Activated T-cell treated with anti-CD3 and anti-CD28 coated beads, Interleukin-2, amount 50 U/mL, for 48 hours (primary cell): ENCODE measurements at regions not wholly inside any gene's neighbourhood (a gene's known extent, or its start where the extent isn't known, plus 50 kb on each side); places are given as distances from the start of the nearest gene placed in this dataset.

Source experiments
- DNase-seq, 2 experiments: peaks; one replicate each; pipeline ENCODE4 v3.0.0-alpha.2; 2020

DNA sequence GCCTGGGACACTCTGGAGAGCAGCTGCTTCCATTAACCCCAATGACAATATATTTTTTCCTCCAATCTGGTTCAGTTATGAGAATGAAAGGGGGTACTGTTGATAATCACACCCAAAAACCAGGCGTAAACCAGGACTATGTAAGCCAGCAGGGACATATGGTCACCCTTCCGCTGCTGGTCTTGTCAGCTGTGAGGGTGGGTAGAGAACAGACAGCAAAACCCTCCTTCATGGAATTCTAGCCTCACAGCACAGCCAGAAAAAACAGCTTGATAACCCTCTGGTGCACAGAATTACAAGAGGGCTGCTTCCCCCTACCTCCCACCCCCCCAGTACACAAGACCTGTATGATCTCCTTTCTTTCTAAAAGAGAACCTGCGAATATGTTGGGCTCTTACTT is 368.8 kb upstream of the ZMIZ1 start:
- no peak for DNase-seq

DNA sequence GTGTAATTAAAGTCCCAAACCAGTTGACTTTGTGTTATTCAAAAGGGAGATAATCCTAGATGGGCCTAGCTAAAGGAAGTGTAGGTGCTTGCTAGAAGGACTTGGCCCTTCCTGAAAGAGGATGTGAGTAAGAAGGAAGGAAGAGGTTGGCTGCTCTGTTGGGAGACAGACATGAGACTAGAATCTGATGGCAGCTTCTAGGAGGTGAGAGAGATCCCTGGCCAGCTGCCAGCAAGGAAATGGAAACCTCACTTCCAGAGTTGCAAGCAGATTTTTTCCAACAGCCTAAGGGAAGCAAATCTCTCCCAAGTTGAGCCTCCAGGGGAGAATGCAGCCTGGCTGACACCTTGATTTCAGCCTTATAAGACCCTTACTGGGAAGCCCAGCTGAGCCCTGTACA is 368.4 kb upstream of the ZMIZ1 start:
- DNase-seq: no peak

- DNase-seq: no peak
Measured at GRCh38 chr10:78700816-78701520, 367.8 kb upstream of the ZMIZ1 start.

DNA sequence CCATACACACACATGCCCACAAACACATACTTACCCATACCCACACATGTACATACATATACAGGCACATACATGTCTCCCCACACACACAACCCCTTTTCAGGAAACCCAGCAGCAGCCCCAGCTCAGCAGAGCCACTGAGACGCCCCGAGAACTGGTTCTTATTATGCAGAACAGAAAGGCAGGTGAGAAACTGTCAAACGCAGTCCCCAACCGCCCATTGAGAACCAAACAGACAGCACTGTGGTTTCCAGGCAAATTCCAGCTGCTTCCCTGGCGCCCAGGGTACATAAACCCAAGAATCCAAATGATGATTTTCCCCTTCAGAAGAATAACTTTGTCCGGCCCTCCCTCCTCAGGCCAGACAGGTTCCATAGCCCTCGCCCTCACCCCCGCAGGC is 366.6 kb upstream of the ZMIZ1 start:
- DNase-seq: no peak

- DNase-seq: no peak
Measured at GRCh38 chr10:78702876-78703275, 365.9 kb upstream of the ZMIZ1 start.

DNA sequence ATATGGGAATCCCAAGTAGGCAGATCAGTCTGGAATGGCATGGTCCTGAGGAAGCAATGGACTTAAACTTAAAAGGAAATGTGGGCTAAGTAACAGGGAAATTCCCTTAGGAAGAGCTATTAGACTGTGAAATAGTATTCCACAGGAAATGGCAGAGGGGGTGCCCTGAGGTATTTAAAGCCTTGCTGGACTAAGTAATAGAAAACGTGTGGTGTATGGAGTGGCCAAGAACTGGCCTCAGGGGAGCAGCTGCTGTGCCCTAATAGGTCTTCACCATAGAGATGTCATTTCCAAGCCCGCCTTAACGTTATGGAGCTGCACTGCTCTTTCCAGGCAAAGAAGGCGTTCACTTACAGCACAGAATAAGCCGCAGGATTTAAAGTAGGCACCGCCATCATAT is 365.2 kb upstream of the ZMIZ1 start:
- DNase-seq: no peak

- no peak for DNase-seq
Measured at GRCh38 chr10:78706256-78706655, 362.5 kb upstream of the ZMIZ1 start.

DNA sequence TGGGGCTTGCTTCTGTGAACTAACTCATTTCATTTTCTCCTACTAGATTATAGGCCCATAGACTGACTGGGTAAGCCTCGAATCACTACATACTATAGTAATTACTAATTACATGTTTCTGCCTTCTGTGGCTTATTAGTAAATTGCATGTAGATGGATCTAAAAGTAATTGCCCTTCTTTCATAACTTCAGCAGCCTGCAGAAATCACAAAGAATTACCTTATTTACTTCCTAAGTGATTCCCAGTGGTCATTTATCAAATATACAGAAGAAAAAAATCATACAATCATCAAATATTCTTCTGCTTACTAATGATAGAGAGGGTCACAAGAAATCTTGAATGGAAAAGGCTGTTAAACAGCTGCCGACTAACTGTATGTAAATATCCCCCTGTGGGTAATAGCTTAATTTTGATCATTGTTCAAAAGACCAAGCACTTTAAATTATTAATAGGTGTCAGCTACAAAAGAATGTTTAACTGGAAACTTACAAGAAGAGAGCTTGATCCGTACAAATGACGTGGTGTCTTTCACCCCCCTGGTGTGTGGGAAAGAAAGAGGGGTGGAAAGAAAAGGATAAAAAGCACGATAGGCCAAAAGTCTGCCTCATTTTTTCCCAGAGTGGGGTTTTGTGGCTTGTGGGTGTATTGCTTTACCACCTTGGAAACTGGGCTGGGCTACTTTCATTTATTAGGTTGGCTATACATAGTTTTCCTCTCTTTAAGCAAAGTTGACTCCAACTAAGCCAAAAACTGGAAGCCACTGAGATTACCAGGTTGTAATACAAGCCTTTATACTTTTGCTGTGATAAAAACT is 361.8 kb upstream of the ZMIZ1 start:
- DNase-seq: no peak

DNA sequence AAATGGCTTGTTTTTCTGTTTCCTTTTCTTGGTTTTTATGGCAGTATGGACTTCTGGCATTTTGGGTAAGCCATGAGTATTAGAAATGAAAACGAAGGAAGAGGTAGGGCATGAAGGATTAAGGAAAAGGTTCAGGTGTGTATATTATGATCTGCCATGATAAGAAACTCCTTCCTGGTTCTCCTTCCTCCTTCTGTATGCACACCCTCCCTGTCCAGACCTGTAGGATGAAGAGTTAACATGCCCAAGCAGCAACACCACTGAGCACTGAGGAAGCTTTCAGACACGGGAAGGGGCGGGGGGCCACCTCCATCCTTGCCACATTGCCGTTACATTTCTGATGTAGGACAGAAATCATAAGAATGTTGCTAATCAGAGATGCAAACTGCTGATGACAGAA is 361.0 kb upstream of the ZMIZ1 start:
- no peak for DNase-seq

- no peak for DNase-seq
Measured at GRCh38 chr10:78712147-78712546, 356.6 kb upstream of the ZMIZ1 start.

DNA sequence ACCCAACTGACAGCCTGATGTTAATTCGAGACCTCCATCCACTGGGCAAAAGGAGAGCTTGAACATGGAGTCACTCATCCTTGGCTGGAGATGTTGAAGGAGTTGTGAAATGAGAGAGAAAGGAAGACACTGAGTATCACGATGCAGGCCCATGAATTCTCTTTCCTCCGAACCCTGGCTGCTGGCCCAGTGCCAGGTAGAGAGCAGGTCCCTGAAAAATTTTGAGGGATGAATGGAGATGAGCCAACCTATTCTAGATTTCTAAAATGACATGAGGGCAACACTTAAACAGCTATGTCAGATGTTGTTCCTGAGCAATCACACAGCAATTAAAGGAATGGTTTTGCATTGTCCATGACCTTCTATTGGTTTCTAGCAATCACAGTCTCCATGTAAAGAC is 355.1 kb upstream of the ZMIZ1 start:
- no peak for DNase-seq

DNA sequence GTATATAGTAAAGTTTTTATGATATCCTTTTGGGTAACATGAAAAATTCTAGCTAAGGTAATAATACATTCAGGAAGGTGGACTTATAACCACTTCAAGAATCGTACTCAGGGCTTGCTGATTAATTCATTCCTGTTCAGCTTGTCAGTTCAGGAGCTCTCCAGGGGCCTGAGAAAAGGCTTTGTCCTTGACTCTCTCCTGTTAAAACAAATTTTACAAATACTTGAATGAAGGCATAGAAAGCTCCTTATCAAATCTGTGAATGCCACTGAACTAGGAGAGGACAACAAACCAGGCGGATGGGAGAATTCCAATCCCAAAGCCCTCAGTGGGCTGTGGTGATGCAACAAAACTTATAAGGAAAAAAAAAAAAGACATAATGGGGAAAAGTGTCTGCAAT is 354.5 kb upstream of the ZMIZ1 start:
- DNase-seq: no peak

DNA sequence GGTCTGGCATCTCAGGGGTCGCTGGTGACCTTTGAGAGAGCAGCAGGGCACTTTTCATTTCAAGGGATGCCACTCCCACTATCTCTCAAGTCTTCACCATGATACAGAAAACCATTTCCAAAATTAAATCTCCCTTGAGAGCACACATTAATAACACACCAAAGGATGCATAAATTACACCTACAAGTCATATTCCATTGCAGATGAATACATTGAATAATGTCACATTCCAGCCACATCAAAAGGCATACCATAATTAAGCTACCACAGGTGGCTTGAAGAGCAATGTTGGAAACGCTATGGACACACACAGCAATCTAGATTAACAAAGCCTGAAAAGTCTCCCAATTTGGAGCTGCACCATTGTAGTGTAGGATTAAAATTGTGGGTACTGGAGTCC is 353.3 kb upstream of the ZMIZ1 start:
- no peak for DNase-seq

- no peak for DNase-seq
Measured at GRCh38 chr10:78716043-78716660, 352.6 kb upstream of the ZMIZ1 start.

DNA sequence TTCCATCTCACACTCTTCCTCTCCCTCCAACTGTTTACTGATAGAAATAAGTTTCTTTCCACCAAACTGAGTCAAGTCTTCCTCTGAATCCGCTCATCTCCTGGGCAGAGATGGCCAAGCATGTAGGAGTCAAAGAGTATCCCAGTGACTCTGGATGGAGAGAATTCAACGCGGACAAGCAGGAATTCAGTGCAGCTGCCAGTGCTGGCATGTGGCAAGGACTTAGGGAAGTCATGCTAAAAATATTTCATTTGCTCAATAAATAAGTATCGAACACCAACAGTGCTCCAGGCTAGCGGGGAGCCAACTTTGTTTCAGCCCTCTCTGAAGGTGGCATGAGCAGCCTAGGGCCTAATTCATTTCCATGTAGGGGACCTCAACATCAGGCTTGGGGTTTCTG is 351.6 kb upstream of the ZMIZ1 start:
- DNase-seq: no peak

GRCh38 chr10:78718032-78718572 is 350.7 kb upstream of the ZMIZ1 start:
- DNase-seq: no peak

DNA sequence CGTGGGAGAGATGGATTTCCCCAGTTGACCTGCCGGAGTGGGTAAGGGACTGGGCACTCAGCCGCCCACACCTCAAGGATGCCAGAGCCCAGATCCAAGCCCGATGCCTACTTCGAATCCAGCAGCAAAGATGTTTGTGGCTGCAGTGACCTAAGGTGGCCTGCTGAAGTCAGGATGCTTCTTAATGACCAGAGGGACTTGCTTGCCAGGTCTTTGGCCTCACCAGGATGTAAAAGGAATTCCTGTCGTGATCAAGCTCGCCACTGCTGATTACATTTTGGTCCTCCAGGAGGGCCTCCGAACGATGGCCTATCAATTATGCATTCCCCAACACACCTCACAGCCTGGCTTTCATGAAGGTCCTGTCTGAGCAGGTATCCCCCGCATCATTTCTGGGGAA is 349.5 kb upstream of the ZMIZ1 start:
- no peak for DNase-seq

GRCh38 chr10:78720091-78720490 is 348.7 kb upstream of the ZMIZ1 start:
- DNase-seq: no peak

DNA sequence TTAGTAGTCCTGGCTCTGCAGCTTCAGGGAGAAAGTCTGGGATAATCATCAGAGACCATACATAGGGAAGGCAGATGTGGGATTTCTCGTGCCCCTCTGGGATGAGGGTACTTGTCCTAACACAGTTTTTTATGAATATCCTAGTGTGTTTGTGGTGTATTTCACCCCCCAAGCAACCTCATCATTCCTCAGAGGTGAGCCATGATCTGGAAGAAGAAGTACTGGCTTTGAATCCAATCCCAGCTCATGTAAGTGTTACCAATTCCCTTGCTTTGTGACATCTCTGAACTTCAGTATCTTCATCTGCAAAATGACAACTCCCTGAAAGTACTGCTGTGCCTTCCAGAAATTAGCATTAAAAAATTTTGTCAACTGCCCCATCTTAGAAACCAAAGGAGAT is 347.5 kb upstream of the ZMIZ1 start:
- DNase-seq: no peak

- DNase-seq: no peak
Measured at GRCh38 chr10:78724846-78725245, 343.9 kb upstream of the ZMIZ1 start.

- no peak for DNase-seq
Measured at GRCh38 chr10:78726171-78726570, 342.6 kb upstream of the ZMIZ1 start.

DNA sequence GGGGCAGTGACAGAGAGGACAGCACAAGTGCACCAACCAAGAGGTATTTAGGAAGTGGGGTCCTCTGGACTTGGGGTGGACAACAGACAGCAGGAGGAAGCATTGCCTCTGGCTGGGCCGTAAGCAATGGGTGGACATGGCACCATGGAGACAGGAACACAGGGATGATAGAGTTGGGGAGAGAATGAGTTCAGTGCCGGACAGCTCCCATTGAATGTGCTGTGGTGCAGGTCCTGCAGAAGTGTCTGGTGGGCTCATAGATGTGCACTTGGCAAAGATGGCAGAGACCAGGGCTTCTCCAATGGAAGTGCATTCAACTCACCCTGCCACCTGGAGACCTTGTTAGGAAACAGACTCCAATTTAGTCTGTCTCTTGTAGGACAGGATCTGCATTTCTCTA is 341.5 kb upstream of the ZMIZ1 start:
- no peak for DNase-seq

GRCh38 chr10:78727728-78728127 is 341.0 kb upstream of the ZMIZ1 start:
- no peak for DNase-seq

- DNase-seq: no peak
Measured at GRCh38 chr10:78728176-78728575, 340.6 kb upstream of the ZMIZ1 start.
